WTC11 (cell line): ENCODE measurements at regions not wholly inside any gene's neighbourhood (a gene's known extent, or its start where the extent isn't known, plus 50 kb on each side); places are given as distances from the start of the nearest gene placed in this dataset.

Experiments used
- ATAC-seq: fragments of 200-7000 bp; cut with Tn5 transposase; 2 replicates; pipeline ENCODE4 v1.10.0; 2021; ENCODE audit warnings: mild to moderate bottlenecking, moderate library complexity
- CTCF ChIA-PET: fragments of 300-600 bp; sonication (Branson Sonifier 250); formaldehyde crosslinking; loops from one replicate; lab custom pipeline; 2021; ENCODE audit warnings: antibody characterized with exemption; lab: Charles Lee
- POLR2A ChIA-PET: fragments of 350-600 bp; sonication (Branson Sonifier 250); formaldehyde crosslinking; loops from one replicate; lab custom pipeline; 2021; ENCODE audit warnings: antibody characterized with exemption; lab: Charles Lee
- DNase-seq: peaks from one replicate; pipeline ENCODE4 v3.0.0; 2021; ENCODE audit warnings: low spot score
- H3K27ac Mint-ChIP-seq: 2 replicates; pipeline ENCODE4 v1.8.0; 2021; ENCODE audit warnings: mixed read lengths
- H3K27me3 Mint-ChIP-seq: 2 replicates; pipeline ENCODE4 v1.8.0; 2021; ENCODE audit warnings: low read depth, mild to moderate bottlenecking, moderate library complexity, mixed read lengths
- H3K36me3 Mint-ChIP-seq: 2 replicates; pipeline ENCODE4 v1.8.0; 2021; ENCODE audit warnings: mixed read lengths
- H3K4me1 Mint-ChIP-seq: 2 replicates; pipeline ENCODE4 v1.8.0; 2022; ENCODE audit warnings: mixed read lengths
- H3K4me3 Mint-ChIP-seq: 2 replicates; pipeline ENCODE4 v1.8.0; 2021; ENCODE audit warnings: mild to moderate bottlenecking, moderate library complexity, mixed read lengths
- H3K9me3 Mint-ChIP-seq: 2 replicates; pipeline ENCODE4 v1.8.0; 2021; ENCODE audit warnings: mixed read lengths
- AR ChIP-seq: fragments of 250-450 bp; sonication (Bioruptor Pico); IDR thresholded peaks from 2 replicates; pipeline ENCODE4 v1.9.0; 2021; ENCODE audit warnings: mild to moderate bottlenecking
- E2F5 ChIP-seq: sonication (generic); formaldehyde crosslinking; IDR thresholded peaks from 2 replicates; pipeline ENCODE4 v1.8.1; 2022; ENCODE audit warnings: mild to moderate bottlenecking, moderate library complexity, missing genetic modification reagents
- ESRRA ChIP-seq: sonication (generic); formaldehyde crosslinking; IDR thresholded peaks from 2 replicates; pipeline ENCODE4 v1.8.1; 2022; ENCODE audit warnings: mild to moderate bottlenecking, missing genetic modification reagents, borderline replicate concordance
- JAZF1 ChIP-seq: fragments of 250-450 bp; sonication (Bioruptor Pico); IDR thresholded peaks from 2 replicates; pipeline ENCODE4 v1.9.0; 2021; ENCODE audit warnings: moderate library complexity, mild to moderate bottlenecking, inconsistent platforms
- KAT7 ChIP-seq: sonication (generic); formaldehyde crosslinking; IDR thresholded peaks from 2 replicates; pipeline ENCODE4 v1.8.1; 2023; ENCODE audit warnings: missing genetic modification reagents, mild to moderate bottlenecking, borderline replicate concordance
- MYBL2 ChIP-seq: sonication (generic); formaldehyde crosslinking; IDR thresholded peaks from 2 replicates; pipeline ENCODE4 v1.8.1; 2023; ENCODE audit warnings: mild to moderate bottlenecking, moderate library complexity, missing genetic modification reagents
- NR1H2 ChIP-seq: sonication (generic); formaldehyde crosslinking; IDR thresholded peaks from 2 replicates; pipeline ENCODE4 v1.9.0; 2021; ENCODE audit warnings: mild to moderate bottlenecking, moderate library complexity, missing genetic modification reagents
- PREB ChIP-seq: sonication (generic); formaldehyde crosslinking; IDR thresholded peaks from 2 replicates; pipeline ENCODE4 v1.8.1; 2022; ENCODE audit warnings: mild to moderate bottlenecking, missing genetic modification reagents, moderate library complexity, borderline replicate concordance
- RELA ChIP-seq: sonication (generic); formaldehyde crosslinking; IDR thresholded peaks from 2 replicates; pipeline ENCODE4 v1.8.1; 2022; ENCODE audit warnings: missing genetic modification reagents, mild to moderate bottlenecking, borderline replicate concordance
- SMAD3 ChIP-seq: sonication (generic); formaldehyde crosslinking; IDR thresholded peaks from 2 replicates; pipeline ENCODE4 v1.8.0; 2022; ENCODE audit warnings: missing genetic modification reagents, mild to moderate bottlenecking, borderline replicate concordance
- TEAD4 ChIP-seq: sonication (generic); formaldehyde crosslinking; IDR thresholded peaks from 2 replicates; pipeline ENCODE4 v1.8.0; 2022; ENCODE audit warnings: mild to moderate bottlenecking, missing genetic modification reagents
- USF2 ChIP-seq: sonication (generic); formaldehyde crosslinking; IDR thresholded peaks from 2 replicates; pipeline ENCODE4 v1.8.1; 2023; ENCODE audit warnings: mild to moderate bottlenecking, missing genetic modification reagents, moderate library complexity
- ZNF219 ChIP-seq: sonication (generic); formaldehyde crosslinking; IDR thresholded peaks from 2 replicates; pipeline ENCODE4 v1.8.0; 2023; ENCODE audit warnings: missing genetic modification reagents, mild to moderate bottlenecking, borderline replicate concordance
- ZNF281 ChIP-seq: sonication (generic); formaldehyde crosslinking; IDR thresholded peaks from 2 replicates; pipeline ENCODE4 v1.8.0; 2023; ENCODE audit warnings: mild to moderate bottlenecking, missing genetic modification reagents
- ZNF396 ChIP-seq: fragments of 250-450 bp; sonication (Bioruptor Pico); IDR thresholded peaks from 2 replicates; pipeline ENCODE4 v1.8.0; 2021; ENCODE audit warnings: mild to moderate bottlenecking, moderate library complexity, borderline replicate concordance
- ZNF532 ChIP-seq: fragments of 250-450 bp; sonication (Bioruptor Pico); IDR thresholded peaks from 2 replicates; pipeline ENCODE4 v1.9.0; 2021; ENCODE audit warnings: mild to moderate bottlenecking, borderline replicate concordance
- ZNF671 ChIP-seq: fragments of 250-450 bp; sonication (Bioruptor Pico); IDR thresholded peaks from 2 replicates; pipeline ENCODE4 v1.8.0; 2021; ENCODE audit warnings: mild to moderate bottlenecking

- no peak for TF ChIP-seq ESRRA (CRISPR knock-in tag)
- no peak for TF ChIP-seq ZNF671 (CRISPR knock-in tag)
- no peak for TF ChIP-seq ZNF532 (CRISPR knock-in tag)
- no peak for TF ChIP-seq JAZF1 (CRISPR knock-in tag)
- no peak for TF ChIP-seq ZNF219
- TF ChIP-seq E2F5 (CRISPR knock-in tag): no peak
These were observed 201.2 kb upstream of the PMFBP1 start (continued) for GRCh38 chr16:72373201-72373600.

- no peak for ATAC-seq
- Mint-ChIP-seq H3K36me3 (no peaks in the 10 kb centered on the region), H3K27ac (peak overlapping the region; percentile 75; the same call in 1 of the 2 replicates), H3K4me1 (peaks cover 45% of the 10 kb centered on the region), H3K9me3 (peaks cover 3% of the 10 kb centered on the region; the same call in 1 of the 2 replicates), H3K27me3 (no peaks in the 10 kb centered on the region), H3K4me3 (no peak overlapping the region)
- POLR2A ChIA-PET: no interaction called here
- DNase-seq: no peak
- CTCF ChIA-PET: interaction anchor here (1.1 to 2.5 kb wide), 7 partner anchors 28 to 460 kb away, joined by 3 to 14 read pairs (median 4); no protein-coding TSS in a partner anchor
- no peak for TF ChIP-seq ZNF219
- no peak for TF ChIP-seq AR (CRISPR knock-in tag)
- TF ChIP-seq SMAD3 (CRISPR knock-in tag): no peak
- no peak for TF ChIP-seq MYBL2 (CRISPR knock-in tag)
- no peak for TF ChIP-seq PREB
- no peak for TF ChIP-seq ZNF281 (CRISPR knock-in tag)
- no peak for TF ChIP-seq ZNF396 (CRISPR knock-in tag)
- TF ChIP-seq TEAD4 (CRISPR knock-in tag): no peak
- TF ChIP-seq KAT7: no peak
- no peak for TF ChIP-seq USF2 (CRISPR knock-in tag)
- no peak for TF ChIP-seq NR1H2 (CRISPR knock-in tag)
- TF ChIP-seq ZNF671 (CRISPR knock-in tag): no peak
- no peak for TF ChIP-seq RELA (CRISPR knock-in tag)
These were observed 200.4 kb upstream of the PMFBP1 start for GRCh38 chr16:72372087-72373045.
